ENCODE measurements at regions not wholly inside any gene's neighbourhood (a gene's known extent, or its start where the extent isn't known, plus 50 kb on each side); places are given as distances from the start of the nearest gene placed in this dataset.

DNA sequence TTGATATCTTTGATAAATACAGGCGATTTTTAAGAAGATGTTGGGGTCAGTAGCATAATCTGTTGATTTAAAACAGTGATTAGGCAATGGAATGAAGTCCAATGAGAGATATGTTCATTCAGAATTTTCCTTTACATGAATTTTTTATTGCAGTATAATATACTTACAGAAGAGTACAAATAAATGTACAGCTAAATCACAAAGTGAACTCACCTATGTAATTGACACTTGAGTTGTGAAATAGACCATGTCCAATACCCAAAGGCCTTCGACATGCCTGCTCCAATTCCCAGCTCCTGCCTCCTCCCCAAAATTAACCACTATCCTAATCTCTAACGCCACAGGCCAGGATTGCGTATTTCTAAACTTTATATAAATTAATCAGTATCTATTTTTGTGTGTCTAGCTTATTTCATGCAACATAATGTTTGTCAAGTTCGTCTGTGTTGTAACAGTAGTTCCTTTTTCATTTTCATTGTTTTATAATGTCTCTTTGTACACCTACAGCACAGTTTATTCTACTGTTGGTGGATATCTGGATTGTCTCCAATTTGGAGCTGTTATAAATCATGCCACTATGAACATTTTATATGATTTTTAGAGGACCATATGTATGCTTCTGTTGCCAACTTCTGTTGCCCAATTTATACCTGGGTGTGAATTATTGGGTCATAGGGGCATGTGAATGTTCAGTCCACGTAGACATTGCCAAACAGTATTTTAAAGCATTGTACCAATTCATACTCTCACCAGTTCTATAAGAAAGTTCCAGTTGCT is 208.3 kb downstream of the TLE1 start:
- no peak for DNase-seq

DNA sequence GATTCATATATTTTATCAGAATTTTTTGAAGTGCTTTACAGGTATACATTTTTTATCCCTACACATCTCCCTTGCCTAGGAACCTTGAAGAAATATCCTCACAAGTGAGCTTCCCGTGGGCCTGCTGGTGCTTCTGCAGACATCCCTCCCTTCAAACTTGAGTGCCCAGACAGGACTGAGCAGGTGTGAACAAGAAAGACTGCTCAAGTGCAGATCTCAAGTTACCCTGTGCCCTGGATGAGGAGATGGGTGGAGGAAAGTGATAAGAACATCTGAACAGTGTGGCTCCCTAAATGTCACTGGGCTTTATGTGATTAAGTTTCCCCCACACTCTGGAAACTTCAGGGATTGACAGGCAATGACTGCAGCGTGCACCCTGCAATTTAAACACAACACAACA is 209.8 kb downstream of the TLE1 start:
- no peak for DNase-seq

DNA sequence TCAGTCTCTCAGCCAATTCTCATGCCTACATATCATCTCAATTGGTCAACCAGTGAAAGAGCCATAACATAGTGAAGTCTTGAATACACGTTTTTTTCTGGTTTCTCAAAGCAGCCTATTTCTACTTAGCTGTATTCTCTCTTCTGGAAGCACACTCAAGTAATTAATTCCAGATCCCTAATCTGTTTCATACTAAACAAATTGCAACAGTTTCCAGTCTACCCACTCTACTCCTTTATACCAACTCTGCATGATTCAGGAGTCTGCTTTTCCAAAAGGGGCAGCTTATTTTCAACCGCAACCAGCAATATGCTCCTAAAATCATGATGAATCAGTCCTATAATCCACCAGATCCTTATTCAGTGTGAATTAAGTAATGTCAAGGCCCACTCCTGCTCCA is 211.7 kb downstream of the TLE1 start:
- DNase-seq, result no peak

DNA sequence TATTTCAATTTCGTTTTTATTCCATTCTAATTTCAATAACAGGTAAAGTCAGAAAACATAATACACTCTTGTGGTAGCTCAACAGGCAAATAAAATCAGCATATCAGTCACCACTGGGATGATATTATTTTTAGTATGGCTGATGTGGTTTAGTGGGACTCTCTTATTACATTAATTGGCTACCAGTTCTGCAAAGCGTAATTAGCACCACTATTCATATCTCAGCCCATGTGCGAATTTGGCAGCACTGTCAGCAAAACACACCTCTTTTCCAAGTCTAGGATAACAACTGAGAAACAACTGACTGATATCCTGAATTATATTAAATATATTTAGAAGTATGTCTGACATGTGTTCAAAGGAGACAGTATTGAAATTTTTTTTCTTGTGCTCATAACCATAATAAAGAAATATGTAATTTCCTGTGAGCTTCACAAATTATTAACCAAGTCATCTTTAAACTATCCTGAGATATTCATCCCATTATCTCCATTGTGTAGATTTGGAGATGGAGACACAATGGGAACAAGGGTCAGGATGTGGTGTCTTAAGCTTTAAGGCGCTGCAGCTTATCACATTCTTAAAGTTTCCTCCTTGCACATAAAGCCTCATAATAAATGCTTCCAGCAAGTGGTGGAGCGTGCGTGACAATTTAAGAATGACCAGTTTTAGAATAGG is 212.4 kb downstream of the TLE1 start:
- no peak for DNase-seq

DNA sequence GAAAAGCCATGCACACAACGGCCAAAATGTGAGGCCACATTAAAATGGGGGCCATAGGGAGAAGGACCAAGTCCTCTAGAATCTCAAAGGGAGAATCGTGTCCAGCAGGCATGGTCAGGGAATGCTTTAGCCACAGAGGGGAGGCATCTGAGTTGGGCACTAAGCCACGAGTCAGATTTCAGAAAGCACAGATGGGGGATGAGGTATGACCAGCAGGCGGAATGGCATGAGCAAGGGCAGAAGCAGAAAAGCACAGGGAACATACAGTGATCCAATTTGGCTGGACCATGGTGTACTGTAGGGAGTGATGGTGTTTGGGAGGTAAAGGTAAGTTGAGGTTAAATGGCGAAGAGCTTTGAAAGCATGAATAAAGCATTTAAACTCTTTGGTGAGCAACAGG is 214.6 kb downstream of the TLE1 start:
- no peak for DNase-seq

DNA sequence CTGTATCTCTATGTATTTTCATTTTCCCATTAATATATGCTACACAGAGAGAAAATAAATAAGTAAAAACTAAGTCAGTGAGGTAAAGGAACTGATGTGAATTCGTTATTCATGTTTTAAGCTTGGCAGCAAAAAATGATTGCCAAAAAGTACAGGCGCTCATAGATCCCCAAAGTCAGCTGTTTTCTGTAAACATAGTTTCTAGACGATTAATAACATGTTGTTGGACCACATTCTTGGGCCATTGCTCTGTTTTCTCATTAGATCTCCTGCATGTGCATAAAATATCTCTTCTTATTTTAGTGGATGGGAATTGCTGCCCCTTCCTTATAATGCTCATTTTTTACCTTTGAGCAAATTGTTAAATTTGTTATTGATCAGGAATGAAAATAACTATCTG is 215.2 kb downstream of the TLE1 start:
- DNase-seq, result no peak

DNA sequence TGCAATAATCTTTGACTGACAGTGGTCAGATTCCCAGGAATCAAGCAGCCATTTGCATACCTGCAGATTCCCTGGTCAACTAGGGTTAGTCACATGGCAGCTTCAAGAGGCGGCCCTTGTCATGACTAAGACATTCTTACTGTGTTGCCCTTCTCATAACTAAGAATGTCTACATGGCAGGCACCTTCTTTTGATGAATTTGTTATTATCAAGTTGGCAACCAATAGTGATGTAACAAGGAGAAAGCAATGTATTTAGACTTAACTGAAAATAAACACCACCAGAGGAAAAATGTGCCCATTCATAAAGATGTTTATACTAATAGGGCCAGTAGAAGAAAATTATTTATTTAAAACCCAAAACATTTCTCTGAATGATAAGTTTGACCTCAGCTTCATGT is 215.6 kb downstream of the TLE1 start:
- no peak for DNase-seq

DNA sequence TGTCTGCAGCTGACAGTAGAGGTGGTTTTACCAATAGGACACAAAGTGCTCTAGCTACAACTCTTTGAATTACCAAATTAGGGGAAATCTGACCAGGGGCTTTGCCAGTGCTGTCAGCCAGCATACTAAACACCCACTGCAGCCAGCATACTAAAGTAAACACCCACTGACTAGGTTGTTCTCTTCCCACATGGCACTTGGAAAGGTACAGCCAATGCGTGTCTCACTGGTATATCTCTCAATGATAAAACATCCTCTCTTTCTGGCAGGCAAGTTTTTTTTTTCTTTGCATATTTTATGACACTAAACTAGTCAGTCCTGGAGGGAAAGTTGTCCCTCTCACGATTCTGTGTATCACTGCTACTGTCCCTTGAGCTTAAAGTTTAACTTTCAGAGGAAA is 216.1 kb downstream of the TLE1 start:
- no peak for DNase-seq

DNA sequence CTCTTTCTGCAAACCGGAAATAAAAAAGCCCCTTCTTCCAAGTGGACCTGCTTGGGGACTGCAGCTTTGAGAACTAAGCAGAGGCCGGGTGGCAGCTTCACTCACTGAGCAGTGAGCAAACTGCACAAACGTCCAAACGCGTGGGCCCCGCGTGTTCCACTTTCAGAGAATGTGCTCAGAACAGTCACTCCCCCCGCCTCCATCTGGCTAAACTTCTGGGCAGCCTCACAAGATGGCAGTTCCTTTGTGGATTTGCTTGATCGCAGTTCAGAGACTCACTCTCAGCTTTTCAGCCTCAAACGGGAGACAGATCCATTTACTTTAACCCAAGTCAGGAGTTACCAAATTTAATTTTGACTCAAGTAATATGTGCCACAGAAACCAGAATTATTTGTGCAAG is 216.6 kb downstream of the TLE1 start:
- DNase-seq, result no peak

DNA sequence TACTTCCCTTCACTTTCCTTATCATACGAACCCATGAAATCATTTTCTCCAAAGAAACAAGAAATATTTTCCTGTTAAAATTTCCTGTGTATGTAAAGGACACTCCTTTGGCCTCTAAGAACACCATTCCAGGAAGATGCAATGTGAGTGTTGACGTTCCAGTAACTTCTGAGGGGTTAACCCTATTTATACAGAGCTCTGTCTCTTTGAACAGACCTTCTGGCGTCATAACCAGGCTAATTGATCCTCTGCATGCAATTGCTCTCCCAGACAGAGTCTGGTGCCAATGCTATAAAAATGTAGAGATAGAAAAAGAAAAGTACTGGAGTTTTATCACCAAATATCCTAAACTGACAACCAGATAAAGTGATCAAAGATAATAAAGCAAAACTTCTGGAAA is 218.5 kb downstream of the TLE1 start:
- DNase-seq, result no peak

DNA sequence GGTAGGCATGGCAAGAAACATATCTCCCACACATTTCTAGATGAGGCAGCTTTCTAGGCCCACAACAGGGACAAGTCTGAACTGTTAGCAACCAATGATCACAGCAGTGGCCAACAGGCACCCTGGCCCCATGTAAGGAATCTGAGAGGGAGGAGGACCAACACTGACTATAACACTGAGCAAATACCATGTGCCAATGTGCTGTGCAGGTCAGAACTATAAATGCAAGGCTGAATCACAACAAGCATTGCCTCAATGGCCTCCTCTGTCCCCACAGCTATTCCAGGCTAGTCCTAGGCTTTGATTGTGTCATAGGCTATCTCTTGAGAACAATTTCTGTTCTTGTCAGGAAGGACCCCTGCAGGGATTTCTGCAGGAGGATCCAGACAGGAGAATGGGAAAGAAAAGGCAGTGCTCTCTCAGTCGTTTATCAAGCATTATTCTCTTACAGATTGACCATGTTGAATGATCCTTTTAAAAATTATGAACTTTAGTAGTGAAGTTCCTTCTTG is 221.2 kb downstream of the TLE1 start:
- DNase-seq, result no peak

DNA sequence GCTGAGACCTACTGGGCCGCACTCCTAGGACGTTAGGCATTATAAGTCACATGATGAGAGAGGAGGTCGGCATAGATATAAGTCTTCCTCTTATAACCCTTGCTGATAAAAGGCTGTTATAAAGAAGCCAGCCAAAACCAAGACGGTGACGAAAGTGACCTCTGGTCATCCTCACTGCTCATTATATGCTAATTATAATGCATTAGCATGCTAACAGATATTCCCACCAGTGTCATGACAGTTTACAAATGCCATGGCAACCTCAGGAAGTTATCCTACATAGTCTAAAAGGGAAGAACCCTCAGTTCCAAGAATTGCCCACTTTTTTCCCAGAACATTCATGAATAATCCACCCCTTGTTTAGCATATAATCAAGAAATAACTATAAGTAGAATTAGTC is 222.4 kb downstream of the TLE1 start:
- no peak for DNase-seq

DNA sequence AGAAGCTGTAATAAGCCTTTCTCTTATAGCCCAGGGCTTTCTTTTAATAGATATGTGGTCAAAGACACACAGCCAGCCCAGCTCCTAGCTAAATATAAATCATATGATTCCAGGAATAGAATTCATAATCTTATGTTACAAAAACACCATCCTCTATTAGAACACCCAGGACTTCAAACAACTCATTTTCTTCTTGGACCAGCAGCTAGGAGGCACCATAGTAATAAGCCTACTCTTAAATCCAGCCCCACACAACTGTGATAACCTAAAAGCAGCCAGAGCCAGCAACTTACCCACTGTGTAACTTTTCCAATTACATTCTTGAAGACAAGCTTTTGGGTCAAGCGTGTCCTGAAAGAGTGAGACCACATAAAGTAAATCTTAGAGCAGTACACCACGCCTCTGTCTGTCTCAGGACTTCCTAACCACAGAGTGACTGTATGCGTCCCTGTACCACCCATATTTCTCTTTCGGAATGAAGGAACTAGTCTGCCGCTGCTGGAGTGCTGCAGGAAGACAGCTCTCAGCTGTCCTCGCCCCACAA is 223.8 kb downstream of the TLE1 start:
- DNase-seq, result no peak

DNA sequence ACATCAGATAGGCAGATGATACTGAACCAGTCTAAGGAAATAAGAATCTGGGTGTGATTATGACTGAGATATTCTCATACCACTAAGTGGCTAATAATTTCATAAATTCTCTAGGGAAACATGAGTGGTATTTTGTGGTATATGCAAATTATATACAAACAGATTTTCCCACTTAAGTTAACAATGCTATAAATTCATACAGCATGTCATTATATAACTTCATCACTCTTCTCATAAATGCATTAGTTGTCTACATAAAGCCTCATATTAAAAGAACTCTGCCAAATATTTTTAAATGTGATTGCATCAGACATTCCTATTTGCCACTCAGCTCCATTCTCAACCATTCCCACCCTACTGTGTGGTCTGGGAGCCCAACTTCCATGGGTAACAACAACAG is 226.5 kb downstream of the TLE1 start:
- no peak for DNase-seq

DNA sequence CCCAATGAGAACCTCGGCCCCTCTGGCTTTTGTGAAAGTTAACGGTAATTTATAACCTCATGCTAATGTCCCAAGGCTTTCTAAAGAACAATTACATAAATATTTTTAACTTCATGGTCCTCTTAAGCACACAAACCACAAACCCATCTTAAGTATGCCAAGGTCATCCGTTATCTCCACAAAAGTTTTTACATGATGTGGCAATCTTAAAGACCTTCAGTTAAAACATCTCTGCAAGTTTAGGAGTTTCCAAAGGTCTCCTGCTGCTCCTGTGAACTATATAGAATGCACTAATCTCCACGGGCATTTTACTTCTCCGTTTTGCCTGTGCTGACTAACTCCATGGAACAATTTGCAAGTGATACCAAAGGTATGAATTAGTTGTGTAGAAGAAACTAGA is 228.2 kb downstream of the TLE1 start:
- DNase-seq, result no peak

DNA sequence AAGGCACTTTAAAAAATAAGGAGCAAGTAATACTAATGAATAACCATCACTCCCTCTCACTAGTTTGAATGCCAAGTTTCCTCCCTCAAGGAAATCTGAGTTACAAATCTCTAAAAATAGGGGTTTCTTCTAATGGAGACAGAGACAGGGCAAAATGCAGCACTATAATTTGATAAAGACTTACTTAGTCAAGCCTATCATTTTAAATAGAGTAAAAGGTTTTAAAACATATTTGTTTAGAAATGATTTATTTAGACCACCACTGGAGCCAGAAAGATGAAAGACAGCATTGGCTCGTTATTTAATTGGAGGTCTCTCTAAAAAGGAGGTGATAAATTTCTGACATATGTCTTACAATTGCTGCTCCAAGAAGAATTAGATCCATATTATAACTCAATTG is 228.7 kb downstream of the TLE1 start:
- no peak for DNase-seq

DNA sequence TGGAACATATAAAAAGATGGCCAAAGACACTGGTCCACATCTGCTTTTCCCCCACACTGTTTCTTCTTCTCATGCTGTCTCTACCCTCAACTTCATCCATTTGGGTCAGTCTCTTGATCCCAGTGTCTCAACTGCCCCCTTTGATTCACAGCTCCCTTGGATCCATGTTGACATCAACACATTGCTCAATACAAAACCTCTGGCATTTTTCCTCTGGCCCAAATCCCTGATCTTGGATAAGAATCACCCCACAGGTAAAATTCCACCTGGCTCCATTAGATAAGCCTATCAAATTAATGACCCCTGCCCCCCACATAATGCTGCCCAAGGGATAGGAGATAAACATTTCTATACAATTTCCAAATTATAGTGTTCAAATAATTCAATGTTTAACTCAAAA is 229.8 kb downstream of the TLE1 start:
- no peak for DNase-seq

DNA sequence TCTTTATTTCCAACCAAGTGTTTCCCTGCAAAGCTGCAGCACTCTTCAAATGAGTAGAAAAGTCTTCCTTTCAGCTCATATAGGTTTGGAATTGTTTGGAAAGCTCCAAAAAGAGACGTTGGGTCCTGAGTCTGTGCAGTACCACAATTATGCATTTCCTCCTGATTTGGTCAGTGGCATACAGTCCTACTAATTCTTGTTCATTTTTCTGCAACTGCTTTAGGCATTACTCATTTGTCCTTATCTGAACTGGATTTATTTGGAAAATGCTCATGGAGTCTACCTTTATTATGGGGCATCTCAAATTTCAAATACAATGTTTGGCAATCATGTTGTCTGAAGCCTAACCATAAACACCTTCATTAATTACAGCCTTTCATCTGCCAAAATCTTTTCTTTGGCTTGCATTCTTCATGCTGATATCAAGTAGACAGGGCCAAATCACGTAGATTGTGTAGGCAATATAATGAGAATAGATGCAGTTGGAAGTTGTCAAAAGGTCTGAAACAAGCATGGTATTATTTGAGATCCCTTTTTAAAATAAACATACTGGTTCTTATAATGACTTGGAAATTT is 232.8 kb downstream of the TLE1 start:
- DNase-seq, result no peak

DNA sequence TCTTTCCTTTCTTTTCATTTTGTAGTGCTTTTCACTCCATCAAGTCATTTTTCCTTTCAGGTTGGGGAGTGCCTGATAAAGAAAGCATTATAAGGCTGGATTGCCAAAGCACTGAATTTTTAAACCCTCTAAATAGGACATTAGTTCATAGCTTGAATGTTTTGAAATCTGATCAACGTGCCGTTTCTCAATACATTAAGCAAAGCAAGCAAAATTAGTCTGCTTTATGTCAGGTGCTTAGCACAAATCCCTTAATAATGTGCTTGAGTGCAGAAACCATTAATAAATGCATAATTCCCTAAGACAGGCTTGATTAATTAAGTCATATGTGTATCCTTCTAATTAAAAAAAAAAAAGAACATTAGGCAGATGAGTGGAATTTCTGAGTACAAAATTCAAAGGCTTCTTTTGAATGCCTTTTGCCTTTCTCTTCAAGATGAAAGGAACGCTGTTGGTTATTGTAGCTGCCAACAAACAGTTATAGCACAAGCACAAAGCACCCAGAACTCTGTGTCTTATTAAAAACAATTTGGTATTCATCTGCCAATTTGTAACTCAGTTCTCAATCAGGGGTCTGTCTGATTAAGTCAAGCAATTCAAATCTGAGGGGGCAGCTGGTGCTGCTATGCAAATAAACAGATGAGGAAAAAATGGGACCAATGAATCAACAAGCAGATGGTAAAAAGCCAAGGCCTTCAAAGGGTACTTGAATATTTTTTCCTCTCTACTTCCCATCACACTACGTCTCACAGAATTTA is 233.7 kb downstream of the TLE1 start:
- no peak for DNase-seq

DNA sequence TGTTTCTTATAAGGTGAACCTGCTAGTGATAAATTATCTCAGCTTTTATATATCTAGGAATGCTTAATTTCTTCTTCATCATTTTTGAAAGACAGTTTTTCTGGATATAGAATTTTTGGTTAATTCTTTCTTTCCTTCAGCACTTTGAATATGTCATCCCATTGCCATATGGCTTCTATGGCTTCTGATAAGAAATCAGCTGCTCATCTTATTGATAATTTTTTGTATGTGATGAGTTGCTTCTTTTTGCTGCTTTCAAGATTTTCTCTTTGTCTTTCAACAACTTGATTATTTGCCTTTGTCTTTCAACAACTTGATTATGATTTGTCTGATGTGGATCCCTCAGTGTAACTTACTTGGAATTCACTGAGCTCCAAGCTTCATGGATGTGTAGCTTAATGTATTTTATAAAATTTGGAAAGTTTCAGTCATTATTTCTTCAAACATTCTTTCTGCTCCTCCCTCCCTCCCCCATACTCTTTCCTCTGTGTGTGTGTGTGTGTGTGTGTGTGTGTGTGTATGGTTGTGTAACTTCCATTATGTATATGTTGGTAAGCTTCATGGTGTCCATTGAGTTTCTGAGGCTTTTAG is 243.9 kb downstream of the TLE1 start:
- DNase-seq, result no peak

DNA sequence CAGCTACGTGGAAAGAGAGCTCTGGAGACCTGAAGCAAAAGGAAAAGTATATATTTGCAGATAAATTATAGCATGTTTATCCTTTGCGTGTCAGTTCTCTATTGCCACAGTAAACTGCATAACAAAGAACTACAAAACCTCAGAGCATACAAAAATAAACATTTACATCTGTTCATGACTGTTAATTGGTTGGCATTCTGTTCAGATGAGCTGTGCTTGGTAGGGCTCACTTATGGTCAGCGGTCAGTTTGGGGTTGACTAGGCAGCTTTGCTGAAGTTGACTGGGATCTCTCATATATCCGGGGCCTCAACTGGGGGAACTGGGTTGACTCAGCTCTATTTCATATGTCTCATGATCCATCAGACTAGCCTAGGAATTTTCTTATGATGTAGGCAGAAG is 257.7 kb downstream of the TLE1 start:
- no peak for DNase-seq

DNA sequence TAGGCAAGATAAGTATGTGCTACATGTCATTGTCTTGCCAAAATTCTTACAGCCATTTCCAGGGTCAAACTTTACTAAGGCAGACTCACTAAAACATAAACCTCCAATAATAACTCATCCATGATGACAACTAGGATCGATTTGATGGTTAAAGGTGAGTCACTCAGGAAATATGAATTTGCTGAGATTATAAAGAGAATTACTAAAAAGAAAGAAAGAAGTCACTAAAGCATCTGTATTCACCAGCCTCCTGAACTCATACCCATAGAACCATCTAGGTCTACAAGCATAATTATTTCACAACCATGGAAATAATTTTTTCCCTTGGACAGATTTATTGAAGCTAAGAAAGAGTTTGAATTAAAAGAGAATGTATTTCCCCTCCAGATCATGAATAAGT is 258.6 kb downstream of the TLE1 start:
- DNase-seq, result no peak

DNA sequence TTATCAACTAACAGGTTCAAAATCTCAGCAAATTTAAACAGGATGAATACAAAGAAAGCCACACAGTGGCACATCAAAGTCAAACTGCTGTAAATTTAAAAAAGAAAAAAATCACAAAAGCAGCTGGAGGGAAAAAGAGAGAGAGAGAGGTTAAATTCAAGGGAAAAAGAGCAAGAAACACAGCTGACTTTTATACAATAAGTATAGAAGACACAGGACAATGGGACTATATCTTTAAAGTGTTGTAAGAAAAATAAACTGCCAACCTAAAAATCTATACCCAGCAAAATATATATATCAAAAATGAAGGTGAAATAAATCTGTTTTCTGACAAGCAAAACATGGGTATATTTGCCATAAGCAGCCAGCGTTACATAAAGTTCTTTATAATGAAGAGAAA is 261.5 kb downstream of the TLE1 start:
- DNase-seq, result no peak
